GM12875 (cell line): ENCODE measurements at regions not wholly inside any gene's neighbourhood (a gene's known extent, or its start where the extent isn't known, plus 50 kb on each side); places are given as distances from the start of the nearest gene placed in this dataset.
"Not testable (repeated sequence)": the region's sequence is repeated elsewhere in the genome, so short reads cannot be mapped to it uniquely, and the experiment has no call there.

ENCODE experiments used
- H3K4me3 ChIP-seq: one replicate; pipeline ENCODE4 v1.5.1; 2011; ENCODE audit warnings: low read depth, low read length, control low read depth
- CTCF ChIP-seq: IDR thresholded peaks from 2 replicates; pipeline ENCODE4 v1.5.1; 2011; ENCODE audit warnings: low read depth, mild to moderate bottlenecking, control low read depth, inconsistent platforms, low read length, moderate library complexity, borderline replicate concordance; ENCODE audit not compliant: insufficient read depth

GRCh38 chr4:3374011-3374645 is 67.6 kb upstream of the HGFAC start:
- TF ChIP-seq CTCF = no peak

GRCh38 chr4:3374667-3375066 is 67.1 kb upstream of the HGFAC start:
- no peak for TF ChIP-seq CTCF
- no peak overlapping the region for H3K4me3 ChIP-seq

More at GRCh38 chr4:3374011-3374645, 67.6 kb upstream of the HGFAC start:
- H3K4me3 ChIP-seq = no peak overlapping the region

GRCh38 chr4:3375688-3376087 is 66.1 kb upstream of the HGFAC start:
- TF ChIP-seq CTCF = no peak
- H3K4me3 ChIP-seq = no peak overlapping the region

GRCh38 chr4:3376266-3376665 is 65.5 kb upstream of the HGFAC start:
- no peak for TF ChIP-seq CTCF
- no peak overlapping the region for H3K4me3 ChIP-seq

GRCh38 chr4:3377557-3377956 is 64.2 kb upstream of the HGFAC start:
- no peak for TF ChIP-seq CTCF
- H3K4me3 ChIP-seq = no peak overlapping the region

- H3K4me3 ChIP-seq = not testable (repeated sequence)
Observed at GRCh38 chr4:3380336-3380735, 61.4 kb upstream of the HGFAC start.

- not testable (repeated sequence) for H3K4me3 ChIP-seq
Observed at GRCh38 chr4:3381208-3381607, 60.6 kb upstream of the HGFAC start.

GRCh38 chr4:3382251-3382650 is 59.5 kb upstream of the HGFAC start:
- H3K4me3 ChIP-seq = no peak overlapping the region
- no peak for TF ChIP-seq CTCF
